PC-3 (cell line): ENCODE measurements at regions not wholly inside any gene's neighbourhood (a gene's known extent, or its start where the extent isn't known, plus 50 kb on each side); places are given as distances from the start of the nearest gene placed in this dataset.

Experiments used
- ATAC-seq: fragments of 200-7000 bp; cut with Tn5 transposase; 2 replicates; pipeline ENCODE4 v1.9.1; 2020; ENCODE audit warnings: mild to moderate bottlenecking, moderate library complexity
- BruUV-seq: library from RNA; stranded (reverse); fragments of 400-500 nt; replicated peaks from 2 replicates; lab custom pipeline; 2021; lab: Mats Ljungman, UMichigan
- CTCF ChIA-PET: fragments of 300-600 bp; sonication (Branson Sonifier 250); formaldehyde crosslinking; loops from one replicate; lab custom pipeline; 2022; ENCODE audit warnings: antibody characterized with exemption; lab: Charles Lee
- POLR2A ChIA-PET: fragments of 300-600 bp; sonication (Branson Sonifier 250); formaldehyde crosslinking; loops from one replicate; lab custom pipeline; 2022; ENCODE audit warnings: antibody characterized with exemption; ENCODE audit not compliant: unreplicated experiment; lab: Charles Lee
- DNase-seq: peaks from one replicate; pipeline ENCODE4 v3.0.0-alpha.2; 2015
- H2AFZ ChIP-seq: fragments of 300-600 bp; sonication (generic); 2 replicates; pipeline ENCODE4 v1.6.0; 2016; ENCODE audit warnings: antibody characterized with exemption, low read length
- H3F3A ChIP-seq: fragments of 300-600 bp; sonication (generic); one replicate; pipeline ENCODE4 v1.6.0; 2017; ENCODE audit warnings: antibody characterized with exemption, low read length, control low read depth, mild to moderate bottlenecking; ENCODE audit not compliant: unreplicated experiment
- H3K27ac ChIP-seq: fragments of 300-600 bp; sonication (generic); 2 replicates; pipeline ENCODE4 v1.5.1; 2016; ENCODE audit warnings: mild to moderate bottlenecking, low read length
- H3K27me3 ChIP-seq: fragments of 300-600 bp; sonication (generic); 2 replicates; pipeline ENCODE4 v1.6.1; 2016; ENCODE audit warnings: low read length, mixed read lengths
- H3K36me3 ChIP-seq: fragments of 300-600 bp; sonication (generic); 2 replicates; pipeline ENCODE4 v1.6.1; 2016; ENCODE audit warnings: low read depth, mixed run types, low read length, mixed read lengths
- H3K4me1 ChIP-seq: fragments of 300-600 bp; sonication (generic); 2 replicates; pipeline ENCODE4 v1.5.1; 2016; ENCODE audit warnings: low read length; ENCODE audit not compliant: insufficient read depth
- H3K4me2 ChIP-seq: fragments of 300-600 bp; sonication (generic); 2 replicates; pipeline ENCODE4 v1.6.0; 2016; ENCODE audit warnings: low read length
- H3K4me3 ChIP-seq: fragments of 300-600 bp; sonication (generic); 2 replicates; pipeline ENCODE4 v1.5.1; 2016; ENCODE audit warnings: mild to moderate bottlenecking, low read length, mixed read lengths
- H3K79me2 ChIP-seq: fragments of 300-600 bp; sonication (generic); 2 replicates; pipeline ENCODE4 v1.6.1; 2017; ENCODE audit warnings: low read length, mixed read lengths
- H3K9ac ChIP-seq: fragments of 300-600 bp; sonication (generic); 2 replicates; pipeline ENCODE4 v1.6.0; 2016; ENCODE audit warnings: mild to moderate bottlenecking, low read length
- H3K9me2 ChIP-seq: fragments of 300-600 bp; sonication (generic); replicated peaks from 2 replicates; pipeline ENCODE4 v1.6.1; 2016; ENCODE audit warnings: mixed run types, low read length, mixed read lengths
- H3K9me3 ChIP-seq: fragments of 300-600 bp; sonication (generic); 2 replicates; pipeline ENCODE4 v1.6.1; 2016; ENCODE audit warnings: low read length, mixed read lengths
- H4K20me1 ChIP-seq: fragments of 300-600 bp; sonication (generic); 2 replicates; pipeline ENCODE4 v1.6.1; 2016; ENCODE audit warnings: low read length, mixed read lengths
- CTCF ChIP-seq: fragments of 300-600 bp; sonication (generic); conservative IDR thresholded peaks from 2 replicates; pipeline ENCODE4 v1.5.1; 2017; ENCODE audit warnings: antibody characterized with exemption, low read depth, mild to moderate bottlenecking, low read length
- EZH2 ChIP-seq: fragments of 300-600 bp; sonication (generic); IDR thresholded peaks from one replicate; pipeline ENCODE4 v1.6.1; 2017; ENCODE audit warnings: antibody characterized with exemption, mild to moderate bottlenecking, low read length; ENCODE audit not compliant: unreplicated experiment
- EZH2phosphoT487 ChIP-seq: fragments of 300-600 bp; sonication (generic); IDR thresholded peaks from 2 replicates; pipeline ENCODE4 v1.6.1; 2018; ENCODE audit warnings: mild to moderate bottlenecking, antibody characterized with exemption, low read length, borderline replicate concordance
- intact Hi-C: fragments of 100-400 bp; cut with micrococcal nuclease; formaldehyde crosslinking; loops from 2 replicates; pipeline ENCODE4 v1.9.0; 2023

GRCh38 chr10:63761243-63761642 is 240.0 kb downstream of the REEP3 start:
- Histone ChIP-seq H3K9me2 (no peaks in the 10 kb centered on the region), H3K27ac (no peak overlapping the region), H3K27me3 (no peaks in the 10 kb centered on the region), H3K9me3 (no peaks in the 10 kb centered on the region), H3K9ac (no peak overlapping the region), H3F3A (no peaks in the 10 kb centered on the region), H3K79me2 (no peaks in the 10 kb centered on the region), H3K4me3 (no peak overlapping the region), H3K4me1 (peaks cover 18% of the 10 kb centered on the region), H2AFZ (no peak overlapping the region), H3K36me3 (no peaks in the 10 kb centered on the region), H3K4me2 (no peak overlapping the region), H4K20me1 (no peaks in the 10 kb centered on the region)
- ATAC-seq (no peak), DNase-seq (no peak)
- BruUV-seq, result no TSS peak
- ChIA-PET CTCF (no interaction called here), POLR2A (no interaction called here)
- intact Hi-C loops, result no loop called here
- TF ChIP-seq CTCF (no peak), EZH2 (no peak), EZH2phosphoT487 (no peak)

GRCh38 chr10:63763744-63764143 is 242.5 kb downstream of the REEP3 start:
- Histone ChIP-seq H3K9ac (no peak overlapping the region; the same call in 1 of the 2 replicates), H3K79me2 (no peaks in the 10 kb centered on the region), H3K27me3 (no peaks in the 10 kb centered on the region), H3K9me3 (no peaks in the 10 kb centered on the region), H3K4me3 (no peak overlapping the region), H3K27ac (no peak overlapping the region), H4K20me1 (no peaks in the 10 kb centered on the region), H3F3A (no peaks in the 10 kb centered on the region), H3K36me3 (no peaks in the 10 kb centered on the region), H3K4me1 (no peaks in the 10 kb centered on the region), H2AFZ (peak overlapping the region; percentile 45; the same call in 1 of the 2 replicates), H3K4me2 (no peak overlapping the region), H3K9me2 (no peaks in the 10 kb centered on the region)
- intact Hi-C loops, result no loop called here
- DNase-seq (peak; percentile 53), ATAC-seq (peak; percentile 77)
- ChIA-PET CTCF (interaction anchor here (1.8 kb wide), 1 partner anchor 44 kb away, joined by 7 read pairs; no protein-coding TSS in a partner anchor), POLR2A (interaction anchor here (0.5 to 0.6 kb wide), 2 partner anchors 142 to 326 kb away, joined by 3 read pairs; no protein-coding TSS in a partner anchor)
- BruUV-seq, result no TSS peak
- TF ChIP-seq EZH2 (no peak), CTCF (no peak), EZH2phosphoT487 (no peak)

GRCh38 chr10:63765126-63765525 is 243.9 kb downstream of the REEP3 start:
- Histone ChIP-seq H3F3A (no peaks in the 10 kb centered on the region), H3K9ac (no peak overlapping the region), H3K9me3 (no peaks in the 10 kb centered on the region), H4K20me1 (no peaks in the 10 kb centered on the region), H3K4me2 (no peak overlapping the region), H3K4me3 (no peak overlapping the region), H3K79me2 (no peaks in the 10 kb centered on the region), H3K4me1 (no peaks in the 10 kb centered on the region), H2AFZ (no peak overlapping the region), H3K36me3 (no peaks in the 10 kb centered on the region), H3K9me2 (no peaks in the 10 kb centered on the region), H3K27ac (no peak overlapping the region), H3K27me3 (no peaks in the 10 kb centered on the region)
- DNase-seq (peak; percentile 34), ATAC-seq (peak; percentile 47)
- intact Hi-C loops, result loop anchor here (5.0 kb wide), 1 partner anchor 298 kb away; the partner anchor contains the start of gene JMJD1C
- CTCF ChIA-PET, result no interaction called here
- TF ChIP-seq EZH2, result no peak
- TF ChIP-seq EZH2phosphoT487, result no peak
- TF ChIP-seq CTCF, result no peak
- BruUV-seq, result no TSS peak
- POLR2A ChIA-PET, result no interaction called here
